Erythroblast (primary cell): ENCODE measurements at regions not wholly inside any gene's neighbourhood (a gene's known extent, or its start where the extent isn't known, plus 50 kb on each side); places are given as distances from the start of the nearest gene placed in this dataset.

Experiments used
- GATA1 ChIP-seq: IDR thresholded peaks from 2 replicates; pipeline ENCODE4 v1.6.1; 2011; ENCODE audit warnings: low read depth, mild to moderate bottlenecking, control low read depth, low read length, moderate library complexity
- POLR2A ChIP-seq: IDR thresholded peaks from 2 replicates; pipeline ENCODE4 v1.6.1; 2011; ENCODE audit warnings: mild to moderate bottlenecking, low read length

- no peak for TF ChIP-seq POLR2A
- no peak for TF ChIP-seq GATA1
These were observed 147.7 kb upstream of the SALL1 start for GRCh38 chr16:51298800-51299199.
